ENCODE measurements at regions not wholly inside any gene's neighbourhood (a gene's known extent, or its start where the extent isn't known, plus 50 kb on each side); places are given as distances from the start of the nearest gene placed in this dataset.

GRCh38 chr2:60354713-60355112 lies 198.7 kb downstream of the BCL11A start:
- TF ChIP-seq CTCF (IDR thresholded peaks at IDR 0.05; ENCODE audit: insufficient read depth, low read length, poor library complexity, severe bottlenecking) (no peak), EZH2phosphoT487 (conservative IDR thresholded peaks at IDR 0.05; ENCODE audit: low read length) (no peak)
